ENCODE measurements at regions not wholly inside any gene's neighbourhood (a gene's known extent, or its start where the extent isn't known, plus 50 kb on each side); places are given as distances from the start of the nearest gene placed in this dataset.

GRCh38 chr22:48755059-48755949 is 1072.4 kb downstream of the BRD1 start:
- Histone ChIP-seq H3K9me3 (no peaks in the 10 kb centered on the region), H3K4me1 (no peaks in the 10 kb centered on the region), H3K27me3 (peaks cover 0 to 16% (median 0%) of the 10 kb centered on the region in 9 donors), H3K27ac (no peak overlapping the region), H3K36me3 (no peaks in the 10 kb centered on the region), H3K4me3 (no peak overlapping the region)
- no peak for ATAC-seq
- WGBS, 4 donors = 85 to 93% (median 88%) methylated on average over 18 to 19 of the region's 19 CpGs
- intact Hi-C loops (cut with DNase I) = no loop called here
- peak in 1 of 5 donors; percentile 2 for DNase-seq
- TF ChIP-seq, protein P1, sequence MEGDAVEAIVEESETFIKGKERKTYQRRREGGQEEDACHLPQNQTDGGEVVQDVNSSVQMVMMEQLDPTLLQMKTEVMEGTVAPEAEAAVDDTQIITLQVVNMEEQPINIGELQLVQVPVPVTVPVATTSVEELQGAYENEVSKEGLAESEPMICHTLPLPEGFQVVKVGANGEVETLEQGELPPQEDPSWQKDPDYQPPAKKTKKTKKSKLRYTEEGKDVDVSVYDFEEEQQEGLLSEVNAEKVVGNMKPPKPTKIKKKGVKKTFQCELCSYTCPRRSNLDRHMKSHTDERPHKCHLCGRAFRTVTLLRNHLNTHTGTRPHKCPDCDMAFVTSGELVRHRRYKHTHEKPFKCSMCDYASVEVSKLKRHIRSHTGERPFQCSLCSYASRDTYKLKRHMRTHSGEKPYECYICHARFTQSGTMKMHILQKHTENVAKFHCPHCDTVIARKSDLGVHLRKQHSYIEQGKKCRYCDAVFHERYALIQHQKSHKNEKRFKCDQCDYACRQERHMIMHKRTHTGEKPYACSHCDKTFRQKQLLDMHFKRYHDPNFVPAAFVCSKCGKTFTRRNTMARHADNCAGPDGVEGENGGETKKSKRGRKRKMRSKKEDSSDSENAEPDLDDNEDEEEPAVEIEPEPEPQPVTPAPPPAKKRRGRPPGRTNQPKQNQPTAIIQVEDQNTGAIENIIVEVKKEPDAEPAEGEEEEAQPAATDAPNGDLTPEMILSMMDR (IDR thresholded peaks at IDR 0.05) = no peak
- TF ChIP-seq POLR2A (IDR thresholded peaks at IDR 0.05) = no peak

GRCh38 chr22:48754611-48755058 is 1073.0 kb downstream of the BRD1 start:
- Histone ChIP-seq H3K36me3 (no peaks in the 10 kb centered on the region), H3K27ac (no peak overlapping the region), H3K4me1 (no peaks in the 10 kb centered on the region), H3K9me3 (no peaks in the 10 kb centered on the region), H3K4me3 (no peak overlapping the region), H3K27me3 (peaks cover 0 to 16% (median 0%) of the 10 kb centered on the region in 9 donors)
- intact Hi-C loops (cut with DNase I) = no loop called here
- TF ChIP-seq, protein P1 (IDR thresholded peaks at IDR 0.05) = no peak
- TF ChIP-seq POLR2A (IDR thresholded peaks at IDR 0.05) = no peak
- ATAC-seq (no peak), DNase-seq (peak in 1 of 5 donors; percentile 1)
- 84 to 88% (median 87%) methylated on average over 10 of the region's 10 CpGs for WGBS, 4 donors

DNA sequence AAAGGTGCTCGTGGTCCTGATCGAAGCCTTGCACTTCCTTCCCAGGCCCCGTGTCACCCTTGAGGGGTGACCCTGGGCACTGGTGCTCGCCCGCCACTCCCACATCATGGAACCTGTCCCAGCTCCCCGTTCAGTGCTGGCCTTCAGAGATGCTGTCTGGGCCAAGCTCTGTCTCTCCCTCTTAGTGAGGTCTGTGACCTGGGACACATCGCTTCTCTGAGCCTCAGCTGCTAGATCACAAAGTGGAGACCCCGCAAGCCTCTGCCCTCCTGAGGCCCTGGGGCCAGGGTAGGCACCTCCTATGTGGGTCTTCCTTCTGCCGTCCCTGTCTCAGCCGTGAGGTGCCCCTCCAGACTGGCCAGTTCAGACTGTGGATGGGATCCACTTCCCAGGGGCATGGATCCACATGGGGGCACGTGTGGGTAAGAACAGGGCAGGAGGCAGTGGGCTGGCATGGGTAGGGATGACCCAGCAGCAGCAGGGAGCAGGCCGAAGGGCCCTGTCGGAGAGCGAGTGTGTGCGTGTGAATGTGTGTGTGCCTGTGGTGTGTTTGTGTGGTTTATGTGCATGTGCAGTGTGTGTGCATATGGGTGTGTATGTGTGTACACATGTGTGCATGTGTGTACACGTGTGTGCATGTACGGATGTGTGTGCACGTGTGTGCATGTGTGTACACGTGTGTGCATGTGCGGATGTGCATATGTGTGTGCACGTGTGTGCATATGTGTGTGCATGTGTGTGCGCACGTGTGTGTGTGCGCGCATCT is 1073.7 kb downstream of the BRD1 start:
- Histone ChIP-seq H3K36me3 (no peaks in the 10 kb centered on the region), H3K4me1 (no peaks in the 10 kb centered on the region), H3K27ac (no peak overlapping the region), H3K9me3 (no peaks in the 10 kb centered on the region), H3K27me3 (peaks cover 0 to 16% (median 0%) of the 10 kb centered on the region in 9 donors), H3K4me3 (no peak overlapping the region)
- intact Hi-C loops (cut with DNase I) = no loop called here
- peak in 1 of 5 donors; percentile 3 for DNase-seq
- 78 to 88% (median 84%) methylated on average over 21 to 25 of the region's 25 CpGs for WGBS, 4 donors
- ATAC-seq = no peak
- TF ChIP-seq, protein P1 (IDR thresholded peaks at IDR 0.05) = no peak
- no peak for TF ChIP-seq POLR2A (IDR thresholded peaks at IDR 0.05)

DNA sequence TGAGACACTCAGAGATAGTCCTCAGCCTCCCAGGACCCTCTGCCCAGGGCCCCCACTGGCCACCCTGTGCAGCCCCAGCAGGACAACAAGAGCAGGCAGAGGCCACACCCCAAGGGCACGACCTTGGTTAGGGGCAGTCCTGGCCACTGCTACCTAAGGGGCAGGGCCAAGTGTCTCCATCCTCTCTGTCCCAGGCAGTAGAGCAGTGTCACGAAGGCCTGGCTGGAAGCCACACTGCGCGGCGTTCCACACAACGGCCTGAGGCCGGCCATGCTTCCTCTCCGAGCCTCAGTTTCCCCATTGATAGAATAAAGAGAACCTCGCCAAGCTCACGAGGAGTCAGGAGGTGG is 1074.3 kb downstream of the BRD1 start:
- H3K27me3 ChIP-seq = peaks cover 0 to 16% (median 0%) of the 10 kb centered on the region in 9 donors
- no peak overlapping the region for H3K27ac ChIP-seq
- intact Hi-C loops (cut with DNase I) = no loop called here
- WGBS, 4 donors = 87 to 91% (median 89%) methylated on average over 6 to 10 of the region's 10 CpGs
- no peaks in the 10 kb centered on the region for H3K36me3 ChIP-seq
- DNase-seq (peak in 1 of 5 donors; percentile 2), ATAC-seq (no peak)
- no peaks in the 10 kb centered on the region for H3K9me3 ChIP-seq
- TF ChIP-seq, protein P1 (IDR thresholded peaks at IDR 0.05) = no peak
- no peak for TF ChIP-seq POLR2A (IDR thresholded peaks at IDR 0.05)
- no peaks in the 10 kb centered on the region for H3K4me1 ChIP-seq
- no peak overlapping the region for H3K4me3 ChIP-seq

Measured in heart left ventricle (tissue), 16 donors.